ENCODE measurements at regions not wholly inside any gene's neighbourhood (a gene's known extent, or its start where the extent isn't known, plus 50 kb on each side); places are given as distances from the start of the nearest gene placed in this dataset.

- TF ChIP-seq CTCF (IDR thresholded peaks at IDR 0.05; ENCODE audit: insufficient read depth, low read length) (no peak), SPI1 (IDR thresholded peaks at IDR 0.05; ENCODE audit: borderline replicate concordance, low read depth) (no peak), GABPA (IDR thresholded peaks at IDR 0.05; ENCODE audit: low read depth) (no peak), REST (IDR thresholded peaks at IDR 0.05; ENCODE audit: insufficient replicate concordance, low read depth) (no peak), POLR2AphosphoS5 (IDR thresholded peaks at IDR 0.05; ENCODE audit: low read depth) (no peak)
- no peak for DNase-seq (ENCODE audit: low read depth in 1 of 2, low spot score in 1 of 2)
- H3K27me3 ChIP-seq (ENCODE audit: insufficient read depth, poor library complexity, severe bottlenecking): no peaks in the 10 kb centered on the region
- H3K4me3 ChIP-seq (replicated peaks; ENCODE audit: insufficient read depth, low read length): no peak overlapping the region
- no peak overlapping the region for H3K27ac ChIP-seq (replicated peaks)
Observed at GRCh38 chr10:123417414-123417813, 248.7 kb upstream of the GPR26 start.

DNA sequence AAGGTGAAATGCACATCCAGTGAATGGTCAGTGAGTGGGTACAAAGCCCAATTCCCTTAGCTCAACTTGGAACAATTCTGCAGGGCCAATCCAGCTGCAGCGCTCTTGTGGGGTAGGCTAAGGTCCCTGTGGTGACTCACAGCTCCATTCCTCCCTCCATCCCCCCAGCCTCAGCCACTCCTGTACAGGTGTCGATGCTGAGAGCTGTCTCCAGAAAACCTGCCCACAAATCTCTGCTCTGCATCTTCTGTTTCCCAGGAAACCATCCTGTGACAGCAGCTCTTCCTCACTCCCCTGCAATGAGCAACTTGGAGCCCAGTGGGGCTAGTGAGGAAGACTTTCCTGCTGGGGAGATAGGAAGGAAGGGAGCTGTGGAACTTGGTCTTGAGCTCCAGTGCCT is 244.7 kb upstream of the GPR26 start:
- H3K27me3 ChIP-seq (ENCODE audit: insufficient read depth, poor library complexity, severe bottlenecking): no peaks in the 10 kb centered on the region
- H3K27ac ChIP-seq (replicated peaks): no peak overlapping the region
- no peak overlapping the region for H3K4me3 ChIP-seq (replicated peaks; ENCODE audit: insufficient read depth, low read length)
- DNase-seq (ENCODE audit: low read depth in 1 of 2, low spot score in 1 of 2): no peak
- TF ChIP-seq SPI1 (IDR thresholded peaks at IDR 0.05; ENCODE audit: borderline replicate concordance, low read depth): no peak
- TF ChIP-seq GABPA (IDR thresholded peaks at IDR 0.05; ENCODE audit: low read depth): no peak
- no peak for TF ChIP-seq CTCF (IDR thresholded peaks at IDR 0.05; ENCODE audit: insufficient read depth, low read length)
- no peak for TF ChIP-seq POLR2AphosphoS5 (IDR thresholded peaks at IDR 0.05; ENCODE audit: low read depth)
- no peak for TF ChIP-seq REST (IDR thresholded peaks at IDR 0.05; ENCODE audit: insufficient replicate concordance, low read depth)

- DNase-seq (ENCODE audit: low read depth in 1 of 2, low spot score in 1 of 2): no peak
- TF ChIP-seq SPI1 (IDR thresholded peaks at IDR 0.05; ENCODE audit: borderline replicate concordance, low read depth) (no peak), POLR2AphosphoS5 (IDR thresholded peaks at IDR 0.05; ENCODE audit: low read depth) (no peak), GABPA (IDR thresholded peaks at IDR 0.05; ENCODE audit: low read depth) (no peak), CTCF (IDR thresholded peaks at IDR 0.05; ENCODE audit: insufficient read depth, low read length) (no peak)
Observed at GRCh38 chr10:123422261-123422660, 243.9 kb upstream of the GPR26 start.

GRCh38 chr10:123424537-123424936 is 241.6 kb upstream of the GPR26 start:
- no peaks in the 10 kb centered on the region for H3K27me3 ChIP-seq (ENCODE audit: insufficient read depth, poor library complexity, severe bottlenecking)
- no peak for DNase-seq (ENCODE audit: low read depth in 1 of 2, low spot score in 1 of 2)
- TF ChIP-seq SPI1 (IDR thresholded peaks at IDR 0.05; ENCODE audit: borderline replicate concordance, low read depth): no peak
- no peak overlapping the region for H3K4me3 ChIP-seq (replicated peaks; ENCODE audit: insufficient read depth, low read length)
- H3K27ac ChIP-seq (replicated peaks): no peak overlapping the region

More at GRCh38 chr10:123422261-123422660, 243.9 kb upstream of the GPR26 start:
- no peaks in the 10 kb centered on the region for H3K27me3 ChIP-seq (ENCODE audit: insufficient read depth, poor library complexity, severe bottlenecking)
- no peak overlapping the region for H3K4me3 ChIP-seq (replicated peaks; ENCODE audit: insufficient read depth, low read length)
- H3K27ac ChIP-seq (replicated peaks): no peak overlapping the region
